Kidney capillary endothelial cell (primary cell): ENCODE measurements at regions not wholly inside any gene's neighbourhood (a gene's known extent, or its start where the extent isn't known, plus 50 kb on each side); places are given as distances from the start of the nearest gene placed in this dataset.
"Not testable (repeated sequence)": the region's sequence is repeated elsewhere in the genome, so short reads cannot be mapped to it uniquely, and the experiment has no call there.

Experiments used
- DNase-seq: peaks from one replicate; pipeline ENCODE4 v3.0.0-alpha.2; 2018; ENCODE audit warnings: low spot score

DNA sequence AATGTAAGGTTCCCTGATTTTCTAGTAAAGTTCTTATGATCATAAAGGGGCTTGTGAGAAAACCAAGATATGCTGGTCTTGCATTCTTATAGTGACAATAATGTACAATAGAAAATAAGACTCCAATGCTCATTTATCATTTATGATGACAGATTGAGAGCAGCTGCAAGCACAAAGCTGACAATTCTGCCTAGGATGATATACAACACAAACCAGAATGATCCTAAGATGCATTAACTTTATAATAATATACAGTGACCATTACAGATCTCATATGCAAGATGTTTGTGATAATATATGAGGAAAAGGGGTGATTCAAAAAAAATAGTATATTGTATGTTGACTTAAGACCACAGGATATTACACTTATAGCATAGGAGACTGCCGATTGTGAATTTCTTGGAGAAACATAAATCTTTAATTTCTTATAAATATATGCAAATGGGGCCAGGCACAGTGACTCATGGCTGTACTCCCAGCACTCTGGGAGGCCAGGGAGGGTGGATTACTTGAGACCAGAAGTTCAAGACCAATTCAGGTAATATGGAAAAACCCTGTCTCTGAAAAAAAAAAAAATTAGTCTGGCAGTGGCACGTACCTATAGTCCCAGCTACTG lies 387.0 kb downstream of the ZBBX start:
- no peak for DNase-seq

- no peak for DNase-seq
These were observed 394.1 kb downstream of the ZBBX start for GRCh38 chr3:166986000-166986399.

DNA sequence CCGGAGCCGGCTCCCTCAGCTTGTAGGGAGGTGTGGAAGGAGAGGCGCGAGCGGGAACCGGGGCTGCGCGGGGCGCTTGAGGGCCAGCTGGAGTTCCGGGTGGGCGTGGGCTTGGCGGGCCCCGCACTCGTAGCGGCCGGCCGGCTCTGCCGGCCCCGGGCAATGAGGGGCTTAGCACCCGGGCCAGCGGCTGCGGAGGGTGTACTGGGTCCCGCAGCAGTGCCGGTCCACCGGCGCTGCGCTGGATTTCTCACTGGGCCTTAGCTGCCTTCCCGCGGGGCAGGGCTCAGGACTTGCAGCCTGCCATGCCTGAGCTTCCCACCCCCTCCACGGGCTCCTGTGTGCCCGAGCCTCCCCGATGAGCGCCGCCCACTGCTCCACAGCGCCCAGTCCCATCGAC lies 404.3 kb downstream of the ZBBX start:
- DNase-seq, result not testable (repeated sequence)

DNA sequence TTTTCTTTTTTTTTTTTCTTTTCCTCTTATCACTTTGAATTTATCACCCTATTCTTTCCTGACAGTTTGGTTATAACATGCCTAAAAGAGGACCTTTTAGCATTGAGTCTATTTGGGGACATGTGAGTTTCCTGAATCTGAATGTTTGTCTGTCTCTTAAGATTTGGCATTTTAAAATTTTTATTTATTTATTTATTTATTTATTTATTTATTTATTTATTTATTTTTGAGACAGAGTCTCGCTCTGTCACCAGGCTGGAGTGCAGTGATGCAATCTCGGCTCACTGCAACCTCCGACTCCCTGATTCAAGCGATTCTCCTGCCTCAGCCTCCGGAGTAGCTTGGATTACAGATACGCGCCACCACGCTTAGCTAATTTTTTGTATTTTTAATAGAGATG lies 412.4 kb downstream of the ZBBX start:
- not testable (repeated sequence) for DNase-seq

DNA sequence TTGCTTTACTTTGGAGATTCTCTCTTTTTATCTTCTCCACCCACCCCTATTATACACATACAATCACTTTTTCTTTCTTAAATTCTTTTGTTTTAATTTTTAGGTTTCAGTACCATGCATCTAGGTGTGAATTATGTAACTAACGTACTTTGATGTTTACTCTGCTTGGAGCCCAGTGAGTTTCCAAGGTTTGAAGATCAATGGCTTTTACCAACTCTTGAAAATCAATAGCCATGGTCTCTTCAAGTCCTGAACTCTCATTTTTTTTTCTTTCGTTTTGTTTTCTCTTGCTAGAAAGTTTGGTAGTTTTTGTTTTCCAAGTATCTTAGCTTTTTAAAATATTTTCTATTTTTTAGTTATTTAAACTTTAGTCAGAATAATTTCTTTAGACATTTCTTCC lies 417.2 kb downstream of the ZBBX start:
- DNase-seq, result no peak

- DNase-seq, result no peak
These were observed 423.0 kb downstream of the ZBBX start for GRCh38 chr3:166957121-166957520.

- no peak for DNase-seq
These were observed 424.7 kb downstream of the ZBBX start for GRCh38 chr3:166955201-166955939.

DNA sequence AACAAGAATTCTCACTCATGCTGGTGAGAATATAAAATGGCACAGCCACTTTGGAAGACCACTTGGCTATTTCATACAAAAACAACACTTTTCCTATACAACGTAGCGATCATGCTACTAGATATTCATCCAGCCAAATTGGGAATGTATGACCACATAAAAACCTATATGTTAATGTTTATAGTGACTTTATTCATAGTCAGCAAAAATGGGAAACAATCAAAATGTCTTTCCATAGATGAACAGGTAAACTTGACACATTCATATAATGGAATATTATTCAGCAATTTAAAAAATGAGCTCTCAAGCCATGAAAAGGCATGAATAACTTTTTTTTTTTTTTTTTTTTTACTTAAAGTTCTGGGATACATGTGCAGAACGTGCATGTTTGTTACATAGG lies 445.2 kb downstream of the ZBBX start:
- no peak for DNase-seq

GRCh38 chr3:166917437-166917836 lies 462.7 kb downstream of the ZBBX start:
- no peak for DNase-seq

DNA sequence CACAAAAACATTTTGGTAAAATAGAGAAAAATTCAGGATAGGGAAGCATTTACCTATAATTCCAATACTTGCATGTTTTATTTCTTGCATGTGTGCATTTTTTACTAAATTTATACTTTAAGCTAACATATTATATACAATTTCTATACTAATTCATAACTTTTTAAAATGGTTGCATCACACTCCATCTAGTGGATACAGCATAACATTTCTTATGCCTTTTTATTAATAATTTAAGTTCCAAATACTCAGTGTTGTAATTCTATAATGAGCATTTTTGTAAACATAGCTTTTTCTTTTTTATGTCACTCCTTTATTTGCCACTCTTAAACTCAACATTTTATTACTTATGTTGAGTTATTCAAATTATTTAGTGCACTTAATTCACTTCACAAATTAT lies 477.7 kb downstream of the ZBBX start:
- DNase-seq, result no peak

DNA sequence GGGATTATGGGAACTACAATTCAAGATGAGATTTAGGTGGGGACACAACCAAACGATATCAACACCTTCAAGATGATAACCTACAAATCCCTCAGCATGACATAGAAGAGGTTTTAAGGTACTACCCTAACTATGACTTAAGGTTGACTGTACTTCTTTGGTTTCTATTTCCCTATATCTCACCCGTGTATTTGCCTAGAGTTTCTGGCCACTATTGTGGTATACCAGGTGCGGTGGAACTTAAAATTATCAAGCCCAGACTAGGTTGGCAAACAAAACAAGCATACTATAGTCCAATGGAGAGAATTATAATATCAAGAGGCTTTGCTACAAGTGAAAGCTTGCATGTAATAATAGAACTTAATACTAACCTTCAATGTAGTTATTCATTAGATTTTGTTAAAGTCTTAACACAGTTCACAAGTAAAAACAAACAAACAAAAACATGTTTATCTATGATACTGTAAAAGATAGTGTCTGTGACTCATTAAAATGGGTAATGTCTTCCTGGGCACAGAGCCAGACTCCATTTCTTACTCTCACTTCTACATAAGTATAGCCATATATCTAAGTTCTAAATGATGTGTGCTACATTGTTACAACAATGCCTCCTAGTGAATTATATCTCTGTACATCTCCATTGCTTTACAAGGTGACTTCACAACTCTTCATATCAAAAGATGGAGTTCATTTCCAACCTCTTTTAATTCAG lies 479.1 kb downstream of the ZBBX start:
- no peak for DNase-seq

GRCh38 chr3:166897811-166898210 lies 482.3 kb downstream of the ZBBX start:
- DNase-seq, result no peak

DNA sequence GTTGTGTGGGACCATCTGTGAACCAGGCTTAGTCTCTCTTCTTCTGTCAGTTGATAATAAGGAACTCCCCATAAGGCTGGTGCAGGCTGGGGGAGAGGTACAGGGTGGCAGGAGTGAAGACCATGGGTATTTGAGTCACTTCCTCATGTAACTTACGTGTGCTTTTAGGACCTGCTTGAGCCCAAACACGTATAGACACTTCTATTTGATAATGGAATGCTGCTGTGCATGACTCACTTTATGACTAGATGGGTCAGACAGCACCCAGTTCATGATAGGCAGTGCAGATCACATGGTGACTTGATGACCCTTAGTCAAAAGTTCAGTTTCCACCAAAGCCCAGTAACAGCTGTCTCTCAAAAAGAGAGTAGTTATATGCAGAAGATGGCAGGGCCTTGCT lies 490.9 kb downstream of the ZBBX start:
- no peak for DNase-seq

DNA sequence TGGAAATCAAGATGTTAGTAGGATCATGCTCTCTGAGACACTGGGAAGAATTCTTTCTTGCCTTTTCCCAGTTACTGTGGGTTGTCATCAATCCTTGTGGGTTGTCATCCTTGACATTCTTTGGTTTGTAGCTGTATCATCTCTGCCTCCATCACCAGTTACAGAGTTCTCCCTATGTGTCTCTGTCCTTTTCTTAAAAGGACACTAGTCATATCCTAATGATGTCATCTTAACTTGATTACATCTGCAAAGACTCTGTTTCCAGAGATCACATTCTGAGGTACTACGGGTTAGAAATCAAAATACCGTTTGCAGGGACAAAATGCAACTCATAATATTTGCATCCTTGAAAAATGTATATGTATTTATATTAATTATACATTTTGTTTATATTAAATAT lies 500.4 kb downstream of the ZBBX start:
- DNase-seq, result no peak

- no peak for DNase-seq
These were observed 502.1 kb downstream of the ZBBX start for GRCh38 chr3:166877971-166878370.

DNA sequence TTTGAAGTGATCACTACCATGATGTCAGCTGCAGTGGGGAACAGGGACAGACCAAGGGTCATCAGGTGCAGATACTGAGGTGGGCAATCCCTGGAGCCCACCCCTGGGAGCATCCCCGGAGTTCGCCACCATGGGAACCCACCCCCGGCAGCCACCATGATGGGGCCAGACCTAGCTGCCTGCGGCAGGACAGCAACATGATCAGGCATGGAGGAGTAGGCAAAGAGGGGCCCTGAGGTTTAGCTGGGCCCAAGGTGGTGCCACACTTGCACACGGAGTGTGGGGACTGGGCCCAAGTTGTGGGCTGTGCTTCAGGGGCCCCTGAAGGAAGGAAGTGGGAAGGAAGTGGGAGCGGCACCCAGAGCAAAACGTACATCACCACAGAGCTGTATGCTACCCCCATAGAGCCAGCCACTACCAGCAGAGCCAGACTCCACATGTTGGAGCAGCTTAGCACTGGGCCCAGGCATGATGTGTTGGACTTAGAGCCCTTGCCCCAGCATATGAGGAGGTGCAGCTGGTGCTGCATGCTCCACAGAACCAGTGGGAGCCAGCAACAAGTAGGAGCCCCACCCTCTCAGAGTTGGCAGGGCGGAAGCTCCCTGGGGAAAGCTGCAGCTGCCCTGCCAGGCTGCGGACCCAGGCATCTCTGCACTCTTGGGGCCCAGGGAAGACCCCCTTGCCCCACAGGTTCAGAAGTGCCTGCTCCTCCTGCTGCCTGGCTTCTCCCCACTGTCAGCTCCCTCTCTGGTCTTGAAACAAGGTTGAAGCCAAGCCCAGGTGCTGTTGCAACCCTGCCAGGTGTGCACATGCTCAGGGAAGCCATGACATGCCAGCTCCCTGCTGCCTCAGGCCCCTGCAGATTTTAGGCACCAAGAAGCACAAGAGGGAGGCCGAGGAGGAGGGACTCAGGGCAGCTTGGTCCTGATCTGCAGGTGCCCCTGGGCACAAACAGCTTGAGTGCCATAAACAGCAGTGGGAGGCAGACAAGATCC lies 515.3 kb downstream of the ZBBX start:
- DNase-seq, result no peak

DNA sequence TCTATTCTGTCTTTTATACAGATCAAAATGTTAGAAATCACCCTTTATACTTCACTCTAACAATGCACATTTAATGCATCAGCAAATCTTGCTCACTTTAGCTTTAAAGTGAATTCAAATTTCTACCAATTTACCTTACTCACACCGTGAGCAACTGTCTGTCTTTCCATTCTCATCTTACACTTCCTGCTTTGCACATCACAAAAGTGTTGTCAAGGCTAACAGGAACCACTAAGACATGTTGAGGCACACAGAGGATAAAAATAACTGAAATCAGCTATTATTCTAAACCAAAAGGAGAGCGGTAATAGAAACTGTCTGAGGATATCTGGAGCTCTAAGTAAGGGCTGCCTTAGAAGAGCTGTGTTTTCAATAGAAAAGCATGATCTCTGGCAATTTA lies 519.9 kb downstream of the ZBBX start:
- no peak for DNase-seq

- DNase-seq, result no peak
These were observed 535.8 kb downstream of the ZBBX start for GRCh38 chr3:166844329-166844728.

DNA sequence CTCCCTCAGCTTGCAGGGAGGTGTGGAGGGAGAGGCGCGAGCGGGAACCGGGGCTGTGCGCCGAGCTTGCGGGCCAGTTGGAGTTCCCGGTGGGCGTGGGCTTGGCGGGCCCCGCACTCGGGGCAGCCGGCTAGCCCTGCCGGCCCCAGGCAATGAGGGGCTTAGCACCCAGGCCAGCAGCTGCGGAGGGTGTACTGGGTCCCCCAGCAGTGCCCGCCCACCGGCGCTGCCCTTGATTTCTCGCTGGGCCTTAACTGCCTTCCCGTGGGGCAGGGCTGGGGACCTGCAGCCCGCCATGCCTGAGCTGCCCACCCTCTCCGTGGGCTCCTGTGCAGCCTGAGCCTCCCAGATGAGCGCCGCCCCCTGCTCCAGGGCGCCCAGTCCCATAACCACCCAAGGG lies 537.3 kb downstream of the ZBBX start:
- DNase-seq, result not testable (repeated sequence)

GRCh38 chr3:166837535-166837934 lies 542.6 kb downstream of the ZBBX start:
- DNase-seq, result no peak

GRCh38 chr3:166836836-166837235 lies 543.3 kb downstream of the ZBBX start:
- DNase-seq, result no peak

- no peak for DNase-seq
These were observed 550.2 kb downstream of the ZBBX start for GRCh38 chr3:166829896-166830295.
